ENCODE measurements at regions not wholly inside any gene's neighbourhood (a gene's known extent, or its start where the extent isn't known, plus 50 kb on each side); places are given as distances from the start of the nearest gene placed in this dataset.

DNA sequence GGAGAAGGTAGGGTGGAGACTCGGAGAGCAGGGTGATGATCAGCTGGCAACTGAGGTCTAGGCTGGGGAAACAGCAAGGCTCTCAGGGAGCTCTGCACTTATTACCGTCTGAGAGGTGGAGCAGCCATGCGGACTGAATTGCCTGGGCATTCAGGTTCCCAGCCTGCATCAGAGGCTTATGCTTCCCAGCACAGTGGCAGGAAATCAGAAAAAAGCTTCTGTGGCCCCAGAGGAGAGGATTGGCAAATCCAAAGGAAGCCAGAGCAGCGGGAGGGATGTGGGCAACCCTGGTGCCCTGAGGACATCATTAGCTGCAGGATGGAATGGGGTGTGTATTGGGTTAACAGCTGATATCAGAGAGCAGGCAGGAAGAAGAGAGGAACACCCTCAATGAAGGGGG is 374.1 kb upstream of the POU3F1 start:
- TF ChIP-seq, protein P1, sequence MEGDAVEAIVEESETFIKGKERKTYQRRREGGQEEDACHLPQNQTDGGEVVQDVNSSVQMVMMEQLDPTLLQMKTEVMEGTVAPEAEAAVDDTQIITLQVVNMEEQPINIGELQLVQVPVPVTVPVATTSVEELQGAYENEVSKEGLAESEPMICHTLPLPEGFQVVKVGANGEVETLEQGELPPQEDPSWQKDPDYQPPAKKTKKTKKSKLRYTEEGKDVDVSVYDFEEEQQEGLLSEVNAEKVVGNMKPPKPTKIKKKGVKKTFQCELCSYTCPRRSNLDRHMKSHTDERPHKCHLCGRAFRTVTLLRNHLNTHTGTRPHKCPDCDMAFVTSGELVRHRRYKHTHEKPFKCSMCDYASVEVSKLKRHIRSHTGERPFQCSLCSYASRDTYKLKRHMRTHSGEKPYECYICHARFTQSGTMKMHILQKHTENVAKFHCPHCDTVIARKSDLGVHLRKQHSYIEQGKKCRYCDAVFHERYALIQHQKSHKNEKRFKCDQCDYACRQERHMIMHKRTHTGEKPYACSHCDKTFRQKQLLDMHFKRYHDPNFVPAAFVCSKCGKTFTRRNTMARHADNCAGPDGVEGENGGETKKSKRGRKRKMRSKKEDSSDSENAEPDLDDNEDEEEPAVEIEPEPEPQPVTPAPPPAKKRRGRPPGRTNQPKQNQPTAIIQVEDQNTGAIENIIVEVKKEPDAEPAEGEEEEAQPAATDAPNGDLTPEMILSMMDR (conservative IDR thresholded peaks at IDR 0.05): no peak
- no peak for TF ChIP-seq EZH2 (IDR thresholded peaks at IDR 0.05; ENCODE audit: low read depth)

Data from PC-9 (cell line).